ENCODE measurements at regions not wholly inside any gene's neighbourhood (a gene's known extent, or its start where the extent isn't known, plus 50 kb on each side); places are given as distances from the start of the nearest gene placed in this dataset.

DNA sequence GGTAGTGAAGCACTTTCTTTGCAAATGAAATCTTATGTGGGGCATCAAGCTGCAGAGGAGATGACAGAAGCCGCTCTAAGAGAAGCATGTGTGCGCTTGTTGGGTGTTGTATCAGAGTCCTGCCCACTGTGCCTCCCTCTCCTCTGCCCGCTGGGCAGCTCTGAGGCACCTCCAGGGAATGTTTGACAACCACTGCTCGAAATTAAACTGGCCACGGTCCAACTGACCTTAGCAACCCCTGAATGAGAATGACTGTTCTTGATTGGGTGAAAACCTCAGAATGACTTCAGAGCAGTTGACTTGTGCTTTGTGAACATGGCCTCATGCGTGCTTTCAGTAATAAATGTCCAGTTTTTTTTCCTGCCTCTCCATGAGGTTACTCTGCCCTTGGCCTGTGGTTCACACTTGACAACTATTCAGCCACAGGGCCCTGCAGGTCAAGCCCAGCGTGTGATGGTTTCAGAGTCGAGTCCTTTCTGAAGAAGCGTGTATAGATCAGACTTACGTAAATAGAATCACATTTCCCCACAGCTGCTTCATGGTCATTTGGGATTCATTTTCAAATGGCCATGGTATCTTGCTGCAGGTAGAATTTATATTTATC lies 94.9 kb downstream of the SLC4A3 start:
- TF ChIP-seq, protein P1, sequence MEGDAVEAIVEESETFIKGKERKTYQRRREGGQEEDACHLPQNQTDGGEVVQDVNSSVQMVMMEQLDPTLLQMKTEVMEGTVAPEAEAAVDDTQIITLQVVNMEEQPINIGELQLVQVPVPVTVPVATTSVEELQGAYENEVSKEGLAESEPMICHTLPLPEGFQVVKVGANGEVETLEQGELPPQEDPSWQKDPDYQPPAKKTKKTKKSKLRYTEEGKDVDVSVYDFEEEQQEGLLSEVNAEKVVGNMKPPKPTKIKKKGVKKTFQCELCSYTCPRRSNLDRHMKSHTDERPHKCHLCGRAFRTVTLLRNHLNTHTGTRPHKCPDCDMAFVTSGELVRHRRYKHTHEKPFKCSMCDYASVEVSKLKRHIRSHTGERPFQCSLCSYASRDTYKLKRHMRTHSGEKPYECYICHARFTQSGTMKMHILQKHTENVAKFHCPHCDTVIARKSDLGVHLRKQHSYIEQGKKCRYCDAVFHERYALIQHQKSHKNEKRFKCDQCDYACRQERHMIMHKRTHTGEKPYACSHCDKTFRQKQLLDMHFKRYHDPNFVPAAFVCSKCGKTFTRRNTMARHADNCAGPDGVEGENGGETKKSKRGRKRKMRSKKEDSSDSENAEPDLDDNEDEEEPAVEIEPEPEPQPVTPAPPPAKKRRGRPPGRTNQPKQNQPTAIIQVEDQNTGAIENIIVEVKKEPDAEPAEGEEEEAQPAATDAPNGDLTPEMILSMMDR (IDR thresholded peaks at IDR 0.05; ENCODE audit: low read depth, low read length, poor library complexity, severe bottlenecking): no peak
- no peak for TF ChIP-seq EZH2phosphoT487 (IDR thresholded peaks at IDR 0.05; ENCODE audit: borderline replicate concordance, low read length)
